ENCODE measurements at regions not wholly inside any gene's neighbourhood (a gene's known extent, or its start where the extent isn't known, plus 50 kb on each side); places are given as distances from the start of the nearest gene placed in this dataset.

DNA sequence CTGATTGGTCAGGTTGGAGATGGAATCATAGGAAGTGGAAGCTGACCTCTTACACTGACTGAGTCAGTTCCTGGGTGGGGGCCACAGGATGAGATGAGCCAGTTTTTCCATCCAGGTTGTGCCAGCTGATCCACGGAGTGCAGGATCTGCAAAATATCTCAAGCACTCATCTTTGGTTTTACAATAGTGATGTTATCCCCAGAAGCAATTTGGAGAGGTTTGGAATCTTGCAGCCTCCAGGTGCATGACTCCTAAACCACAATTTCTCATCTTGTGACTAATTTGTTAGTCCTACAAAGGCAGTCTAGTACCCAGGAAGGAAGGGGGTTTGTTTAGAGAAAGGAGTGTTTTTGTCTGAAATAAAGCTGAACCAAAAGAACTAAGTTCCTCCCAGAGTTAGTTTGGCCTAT lies 212.8 kb downstream of the SLITRK6 start:
- TF ChIP-seq, protein P1, sequence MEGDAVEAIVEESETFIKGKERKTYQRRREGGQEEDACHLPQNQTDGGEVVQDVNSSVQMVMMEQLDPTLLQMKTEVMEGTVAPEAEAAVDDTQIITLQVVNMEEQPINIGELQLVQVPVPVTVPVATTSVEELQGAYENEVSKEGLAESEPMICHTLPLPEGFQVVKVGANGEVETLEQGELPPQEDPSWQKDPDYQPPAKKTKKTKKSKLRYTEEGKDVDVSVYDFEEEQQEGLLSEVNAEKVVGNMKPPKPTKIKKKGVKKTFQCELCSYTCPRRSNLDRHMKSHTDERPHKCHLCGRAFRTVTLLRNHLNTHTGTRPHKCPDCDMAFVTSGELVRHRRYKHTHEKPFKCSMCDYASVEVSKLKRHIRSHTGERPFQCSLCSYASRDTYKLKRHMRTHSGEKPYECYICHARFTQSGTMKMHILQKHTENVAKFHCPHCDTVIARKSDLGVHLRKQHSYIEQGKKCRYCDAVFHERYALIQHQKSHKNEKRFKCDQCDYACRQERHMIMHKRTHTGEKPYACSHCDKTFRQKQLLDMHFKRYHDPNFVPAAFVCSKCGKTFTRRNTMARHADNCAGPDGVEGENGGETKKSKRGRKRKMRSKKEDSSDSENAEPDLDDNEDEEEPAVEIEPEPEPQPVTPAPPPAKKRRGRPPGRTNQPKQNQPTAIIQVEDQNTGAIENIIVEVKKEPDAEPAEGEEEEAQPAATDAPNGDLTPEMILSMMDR (IDR thresholded peaks at IDR 0.05; ENCODE audit: low read length) = no peak
- TF ChIP-seq EZH2 (IDR thresholded peaks at IDR 0.05; ENCODE audit: borderline replicate concordance, low read length) = no peak
